ENCODE measurements at regions not wholly inside any gene's neighbourhood (a gene's known extent, or its start where the extent isn't known, plus 50 kb on each side); places are given as distances from the start of the nearest gene placed in this dataset.

GRCh38 chr15:69801144-69801543 lies 296.6 kb downstream of the TLE3 start:
- DNase-seq (ENCODE audit: extremely low spot score, unreplicated experiment), result no peak
- no peak overlapping the region for H3K4me3 Mint-ChIP-seq
- peaks cover 14% of the 10 kb centered on the region for H3K27me3 Mint-ChIP-seq
- no peak overlapping the region for H3K27ac Mint-ChIP-seq
- no peaks in the 10 kb centered on the region for H3K4me1 Mint-ChIP-seq (ENCODE audit: unreplicated experiment)
- H3K9me3 Mint-ChIP-seq, result no peaks in the 10 kb centered on the region
- H3K36me3 Mint-ChIP-seq, result no peaks in the 10 kb centered on the region
- no peak for TF ChIP-seq CTCF (conservative IDR thresholded peaks at IDR 0.05)

- no peaks in the 10 kb centered on the region for H3K4me1 Mint-ChIP-seq (ENCODE audit: unreplicated experiment)
- TF ChIP-seq CTCF (conservative IDR thresholded peaks at IDR 0.05), result no peak
These were observed 295.3 kb downstream of the TLE3 start for GRCh38 chr15:69802432-69802831.

GRCh38 chr15:69804786-69805185 lies 292.9 kb downstream of the TLE3 start:
- Mint-ChIP-seq H3K4me3 (no peak overlapping the region), H3K4me1 (ENCODE audit: unreplicated experiment) (no peaks in the 10 kb centered on the region), H3K9me3 (no peaks in the 10 kb centered on the region), H3K36me3 (no peaks in the 10 kb centered on the region), H3K27ac (no peak overlapping the region), H3K27me3 (peaks cover 19% of the 10 kb centered on the region)
- no peak for DNase-seq (ENCODE audit: extremely low spot score, unreplicated experiment)
- TF ChIP-seq CTCF (conservative IDR thresholded peaks at IDR 0.05), result no peak

More at GRCh38 chr15:69802432-69802831, 295.3 kb downstream of the TLE3 start:
- Mint-ChIP-seq H3K9me3 (no peaks in the 10 kb centered on the region), H3K4me3 (no peak overlapping the region), H3K27me3 (peaks cover 19% of the 10 kb centered on the region), H3K27ac (no peak overlapping the region), H3K36me3 (no peaks in the 10 kb centered on the region)
- no peak for DNase-seq (ENCODE audit: extremely low spot score, unreplicated experiment)

- Mint-ChIP-seq H3K27me3 (peaks cover 19% of the 10 kb centered on the region), H3K27ac (no peak overlapping the region), H3K4me1 (ENCODE audit: unreplicated experiment) (peaks cover 4% of the 10 kb centered on the region), H3K9me3 (no peaks in the 10 kb centered on the region), H3K4me3 (no peak overlapping the region), H3K36me3 (no peaks in the 10 kb centered on the region)
- no peak for TF ChIP-seq CTCF (conservative IDR thresholded peaks at IDR 0.05)
- no peak for DNase-seq (ENCODE audit: extremely low spot score, unreplicated experiment)
These were observed 292.3 kb downstream of the TLE3 start for GRCh38 chr15:69805248-69805953.

- no peak overlapping the region for H3K27ac Mint-ChIP-seq
- H3K4me3 Mint-ChIP-seq, result no peak overlapping the region
- peaks cover 14% of the 10 kb centered on the region for H3K4me1 Mint-ChIP-seq (ENCODE audit: unreplicated experiment)
- no peaks in the 10 kb centered on the region for H3K36me3 Mint-ChIP-seq
- peaks cover 22% of the 10 kb centered on the region for H3K27me3 Mint-ChIP-seq
- DNase-seq (ENCODE audit: extremely low spot score, unreplicated experiment), result no peak
- H3K9me3 Mint-ChIP-seq, result no peaks in the 10 kb centered on the region
- TF ChIP-seq CTCF (conservative IDR thresholded peaks at IDR 0.05), result no peak
These were observed 291.3 kb downstream of the TLE3 start for GRCh38 chr15:69806287-69806915.

Data from type B pancreatic cell (in vitro differentiated cells).